Peyer's patch (tissue), 4 donors: ENCODE measurements at regions not wholly inside any gene's neighbourhood (a gene's known extent, or its start where the extent isn't known, plus 50 kb on each side); places are given as distances from the start of the nearest gene placed in this dataset.

Experiments
- POLR2A ChIP-seq, 2 donors: fragments of 450-650 bp; IDR thresholded peaks; one replicate each; pipeline ENCODE4 v1.5.1; 2017; ENCODE audit warnings: antibody characterized with exemption in 2 of 2, mild to moderate bottlenecking in 2 of 2, moderate library complexity in 2 of 2
- TF ChIP-seq, protein P1 (sequence below), 6 experiments: fragments of 450-650 bp in 4 of 6; fragments of 200-600 bp in 2 of 6; sonication (generic) in 1 of 6; IDR thresholded peaks; one replicate each; pipeline ENCODE4 v1.5.1; 2017 to 2019; ENCODE audit warnings: antibody characterized with exemption in 6 of 6, mild to moderate bottlenecking in 3 of 6, moderate library complexity in 1 of 6

GRCh38 chr16:60510208-60510607 lies 1526.0 kb downstream of the CDH8 start:
- TF ChIP-seq, protein P1, sequence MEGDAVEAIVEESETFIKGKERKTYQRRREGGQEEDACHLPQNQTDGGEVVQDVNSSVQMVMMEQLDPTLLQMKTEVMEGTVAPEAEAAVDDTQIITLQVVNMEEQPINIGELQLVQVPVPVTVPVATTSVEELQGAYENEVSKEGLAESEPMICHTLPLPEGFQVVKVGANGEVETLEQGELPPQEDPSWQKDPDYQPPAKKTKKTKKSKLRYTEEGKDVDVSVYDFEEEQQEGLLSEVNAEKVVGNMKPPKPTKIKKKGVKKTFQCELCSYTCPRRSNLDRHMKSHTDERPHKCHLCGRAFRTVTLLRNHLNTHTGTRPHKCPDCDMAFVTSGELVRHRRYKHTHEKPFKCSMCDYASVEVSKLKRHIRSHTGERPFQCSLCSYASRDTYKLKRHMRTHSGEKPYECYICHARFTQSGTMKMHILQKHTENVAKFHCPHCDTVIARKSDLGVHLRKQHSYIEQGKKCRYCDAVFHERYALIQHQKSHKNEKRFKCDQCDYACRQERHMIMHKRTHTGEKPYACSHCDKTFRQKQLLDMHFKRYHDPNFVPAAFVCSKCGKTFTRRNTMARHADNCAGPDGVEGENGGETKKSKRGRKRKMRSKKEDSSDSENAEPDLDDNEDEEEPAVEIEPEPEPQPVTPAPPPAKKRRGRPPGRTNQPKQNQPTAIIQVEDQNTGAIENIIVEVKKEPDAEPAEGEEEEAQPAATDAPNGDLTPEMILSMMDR (IDR thresholded peaks at IDR 0.05): no peak
- TF ChIP-seq POLR2A (IDR thresholded peaks at IDR 0.05): no peak
